Vagina (tissue), 2 donors: ENCODE measurements at regions not wholly inside any gene's neighbourhood (a gene's known extent, or its start where the extent isn't known, plus 50 kb on each side); places are given as distances from the start of the nearest gene placed in this dataset.

Experiments used
- DNase-seq, 2 donors: peaks; one replicate each; pipeline ENCODE4 v3.0.0-alpha.2; 2017; ENCODE audit errors: extremely low spot score in 2 of 2
- H3K27ac ChIP-seq: fragments of 200-600 bp; sonication (generic); one replicate; pipeline ENCODE4 v1.5.1; 2019
- H3K27me3 ChIP-seq: fragments of 200-600 bp; sonication (generic); one replicate; pipeline ENCODE4 v1.5.1; 2019
- H3K36me3 ChIP-seq, 2 donors: fragments of 200-600 bp; sonication (generic); one replicate each; pipeline ENCODE4 v1.5.1; 2017 to 2019
- H3K4me1 ChIP-seq: fragments of 200-600 bp; sonication (generic); one replicate; pipeline ENCODE4 v1.5.1; 2019
- H3K4me3 ChIP-seq, 2 donors: fragments of 200-600 bp; sonication (generic); 1 replicate in 1 of 2; 2 replicates in 1 of 2; pipeline ENCODE4 v1.5.1; 2016 to 2019
- H3K9me3 ChIP-seq: fragments of 200-600 bp; sonication (generic); one replicate; pipeline ENCODE4 v1.5.1; 2019
- CTCF ChIP-seq, 3 experiments: fragments of 450-650 bp in 2 of 3; fragments of 200-600 bp in 1 of 3; sonication (generic) in 1 of 3; IDR thresholded peaks; one replicate each; pipeline ENCODE4 v1.5.1; 2017 to 2019; ENCODE audit warnings: antibody characterized with exemption in 3 of 3, mild to moderate bottlenecking in 2 of 3, moderate library complexity in 2 of 3
- POLR2A ChIP-seq, 2 donors: fragments of 450-650 bp; IDR thresholded peaks; one replicate each; pipeline ENCODE4 v1.6.1; 2017; ENCODE audit warnings: antibody characterized with exemption in 2 of 2, mild to moderate bottlenecking in 2 of 2, moderate library complexity in 2 of 2
- POLR2AphosphoS5 ChIP-seq, 2 donors: sonication (generic); formaldehyde crosslinking; IDR thresholded peaks; one replicate each; pipeline ENCODE4 v1.9.0; 2017; ENCODE audit warnings: antibody characterized with exemption in 2 of 2, mild to moderate bottlenecking in 2 of 2, low read depth in 1 of 2; ENCODE audit not compliant: insufficient read depth in 1 of 2
- intact Hi-C: fragments of 100-400 bp; cut with DNase I; formaldehyde crosslinking; loops from one replicate; pipeline ENCODE4 v1.15.1; 2023

DNA sequence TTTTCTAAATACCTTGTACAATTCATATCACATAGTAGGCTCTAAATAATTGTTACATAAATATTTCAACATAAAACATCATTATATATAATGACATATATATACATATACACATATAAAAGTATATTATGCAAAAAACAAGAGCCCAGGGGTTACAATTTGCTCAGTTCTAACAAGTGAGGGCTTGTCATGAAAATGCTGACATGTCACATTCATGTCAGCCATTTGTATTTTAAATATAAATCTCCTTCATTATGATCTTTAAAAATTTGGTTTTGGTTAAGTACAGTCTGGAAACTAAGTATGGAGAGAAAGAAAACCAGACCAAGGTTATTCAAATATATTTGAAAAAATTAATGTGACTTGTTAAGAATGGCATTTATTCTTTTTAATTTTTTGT lies 2745.4 kb downstream of the PCDH7 start:
- no peak overlapping the region for H3K4me3 ChIP-seq
- H3K27ac ChIP-seq, result no peak overlapping the region
- H3K36me3 ChIP-seq, result no peaks in the 10 kb centered on the region
- no peaks in the 10 kb centered on the region for H3K27me3 ChIP-seq
- intact Hi-C loops, result no loop called here
- TF ChIP-seq POLR2A (IDR thresholded peaks at IDR 0.05), result no peak
- TF ChIP-seq CTCF (IDR thresholded peaks at IDR 0.05), result no peak
- TF ChIP-seq POLR2AphosphoS5 (IDR thresholded peaks at IDR 0.05; ENCODE audit: insufficient read depth in 1 of 2, low read depth in 1 of 2), result no peak
- no peak for DNase-seq
- no peaks in the 10 kb centered on the region for H3K9me3 ChIP-seq
- no peaks in the 10 kb centered on the region for H3K4me1 ChIP-seq

DNA sequence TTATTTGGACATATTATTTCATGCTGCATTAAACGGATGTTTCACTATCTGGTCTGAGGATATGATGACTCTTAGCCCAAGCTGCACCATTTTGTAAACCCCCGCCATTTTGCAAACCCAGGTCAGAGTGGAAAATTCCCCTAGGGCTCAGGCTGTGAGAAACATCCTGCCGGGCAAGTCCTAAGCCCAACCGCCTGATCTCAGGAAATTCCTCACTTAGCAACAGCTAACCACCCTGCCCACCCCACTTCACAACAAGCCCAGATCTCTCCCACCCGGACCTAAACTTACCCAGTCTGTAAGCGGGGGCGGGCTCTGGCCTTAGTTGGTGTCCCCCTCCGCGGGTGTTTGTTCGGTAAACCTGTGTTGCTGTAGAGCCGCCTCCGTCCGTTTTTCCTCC lies 2747.1 kb downstream of the PCDH7 start:
- TF ChIP-seq CTCF (IDR thresholded peaks at IDR 0.05) (no peak), POLR2A (IDR thresholded peaks at IDR 0.05) (no peak), POLR2AphosphoS5 (IDR thresholded peaks at IDR 0.05; ENCODE audit: insufficient read depth in 1 of 2, low read depth in 1 of 2) (no peak)
- no peaks in the 10 kb centered on the region for H3K9me3 ChIP-seq
- no peak overlapping the region for H3K4me3 ChIP-seq
- H3K36me3 ChIP-seq, result no peaks in the 10 kb centered on the region
- intact Hi-C loops, result no loop called here
- no peak overlapping the region for H3K27ac ChIP-seq
- H3K4me1 ChIP-seq, result no peaks in the 10 kb centered on the region
- H3K27me3 ChIP-seq, result no peaks in the 10 kb centered on the region
- no peak for DNase-seq

- no peak for TF ChIP-seq CTCF (IDR thresholded peaks at IDR 0.05)
- TF ChIP-seq POLR2AphosphoS5 (IDR thresholded peaks at IDR 0.05; ENCODE audit: insufficient read depth in 1 of 2, low read depth in 1 of 2), result no peak
- TF ChIP-seq POLR2A (IDR thresholded peaks at IDR 0.05), result no peak
- intact Hi-C loops, result no loop called here
These were observed 2750.6 kb downstream of the PCDH7 start for GRCh38 chr4:33470805-33471204.

DNA sequence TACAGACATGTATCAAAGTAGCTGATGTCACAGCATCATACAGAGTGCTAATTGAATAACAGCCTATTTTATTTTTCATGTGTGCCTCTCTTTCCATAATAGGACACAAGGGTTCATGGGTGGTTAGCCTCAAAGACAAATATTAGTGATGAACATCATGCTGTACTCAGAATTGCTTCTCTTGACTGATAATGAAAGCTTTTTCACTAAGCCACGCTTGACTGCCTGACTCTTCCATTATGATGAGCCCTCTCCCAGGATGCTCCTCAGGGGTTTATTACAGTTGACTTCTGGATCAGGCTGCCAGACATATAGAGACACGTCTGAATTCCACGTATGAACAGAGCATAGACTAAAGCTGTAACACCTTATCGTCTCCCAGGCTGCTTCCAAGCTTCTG lies 2757.5 kb downstream of the PCDH7 start:
- no peak for DNase-seq
- no peaks in the 10 kb centered on the region for H3K4me1 ChIP-seq
- H3K27ac ChIP-seq, result no peak overlapping the region
- H3K9me3 ChIP-seq, result no peaks in the 10 kb centered on the region
- H3K36me3 ChIP-seq, result no peaks in the 10 kb centered on the region
- no peaks in the 10 kb centered on the region for H3K27me3 ChIP-seq
- intact Hi-C loops, result no loop called here
- no peak overlapping the region for H3K4me3 ChIP-seq
- no peak for TF ChIP-seq POLR2AphosphoS5 (IDR thresholded peaks at IDR 0.05; ENCODE audit: insufficient read depth in 1 of 2, low read depth in 1 of 2)
- TF ChIP-seq POLR2A (IDR thresholded peaks at IDR 0.05), result no peak
- no peak for TF ChIP-seq CTCF (IDR thresholded peaks at IDR 0.05)

More at GRCh38 chr4:33470805-33471204, 2750.6 kb downstream of the PCDH7 start:
- Histone ChIP-seq H3K4me1 (no peaks in the 10 kb centered on the region), H3K9me3 (no peaks in the 10 kb centered on the region), H3K27me3 (no peaks in the 10 kb centered on the region), H3K27ac (no peak overlapping the region), H3K4me3 (no peak overlapping the region), H3K36me3 (no peaks in the 10 kb centered on the region)
- no peak for DNase-seq

DNA sequence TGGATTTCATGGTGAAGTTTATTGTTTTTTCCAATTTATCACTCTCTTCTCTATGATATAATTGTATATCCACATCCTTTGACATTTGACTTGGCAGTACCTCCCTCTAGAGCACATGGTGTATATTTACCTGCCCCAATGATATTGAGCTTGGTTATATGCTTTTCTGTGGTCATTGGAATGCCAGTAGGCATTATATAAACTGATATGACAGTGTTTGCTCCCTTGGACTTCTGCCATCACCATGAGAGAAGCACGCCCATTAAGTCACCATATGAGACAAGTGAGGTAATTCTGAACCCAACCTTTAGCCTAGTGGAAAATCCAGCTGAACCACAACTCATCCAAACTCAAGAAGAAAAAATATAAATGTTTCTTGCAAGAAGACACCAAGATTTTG lies 2761.5 kb downstream of the ARAP2 start:
- no peaks in the 10 kb centered on the region for H3K4me1 ChIP-seq
- H3K36me3 ChIP-seq, result no peaks in the 10 kb centered on the region
- TF ChIP-seq POLR2A (IDR thresholded peaks at IDR 0.05), result no peak
- TF ChIP-seq CTCF (IDR thresholded peaks at IDR 0.05), result no peak
- TF ChIP-seq POLR2AphosphoS5 (IDR thresholded peaks at IDR 0.05; ENCODE audit: insufficient read depth in 1 of 2, low read depth in 1 of 2), result no peak
- H3K27me3 ChIP-seq, result no peaks in the 10 kb centered on the region
- intact Hi-C loops, result no loop called here
- no peaks in the 10 kb centered on the region for H3K9me3 ChIP-seq
- DNase-seq, result no peak
- H3K4me3 ChIP-seq, result no peak overlapping the region
- H3K27ac ChIP-seq, result no peak overlapping the region
